ENCODE measurements at regions not wholly inside any gene's neighbourhood (a gene's known extent, or its start where the extent isn't known, plus 50 kb on each side); places are given as distances from the start of the nearest gene placed in this dataset.

DNA sequence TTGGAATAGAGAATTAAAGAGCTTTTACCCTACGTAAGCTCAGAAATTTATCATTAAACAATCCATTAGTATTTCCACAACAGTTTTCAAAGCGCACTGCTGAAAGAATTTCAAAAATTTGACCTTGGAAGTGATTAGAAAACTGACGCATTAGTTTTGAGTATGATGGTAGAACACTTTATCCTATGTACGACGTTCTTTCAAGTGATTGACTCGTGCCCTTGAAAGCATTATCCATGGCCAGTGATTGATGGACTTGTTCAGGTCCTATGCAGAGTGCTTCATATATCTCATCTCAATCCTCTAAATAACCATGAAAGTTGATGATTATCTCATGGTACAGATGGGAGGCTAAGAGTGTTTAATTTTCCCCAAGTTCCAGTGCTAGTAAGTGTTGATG, 697.2 kb downstream of the USP25 start:
- intact Hi-C loops (cut with DNase I): no loop called here
- peak in 1 of 5 donors; percentile 7 for DNase-seq
- peak overlapping the region in 2 of 3 donors; percentile 12 to 26 for H3K4me3 ChIP-seq (ENCODE audit: low read length in 3 of 3)

DNA sequence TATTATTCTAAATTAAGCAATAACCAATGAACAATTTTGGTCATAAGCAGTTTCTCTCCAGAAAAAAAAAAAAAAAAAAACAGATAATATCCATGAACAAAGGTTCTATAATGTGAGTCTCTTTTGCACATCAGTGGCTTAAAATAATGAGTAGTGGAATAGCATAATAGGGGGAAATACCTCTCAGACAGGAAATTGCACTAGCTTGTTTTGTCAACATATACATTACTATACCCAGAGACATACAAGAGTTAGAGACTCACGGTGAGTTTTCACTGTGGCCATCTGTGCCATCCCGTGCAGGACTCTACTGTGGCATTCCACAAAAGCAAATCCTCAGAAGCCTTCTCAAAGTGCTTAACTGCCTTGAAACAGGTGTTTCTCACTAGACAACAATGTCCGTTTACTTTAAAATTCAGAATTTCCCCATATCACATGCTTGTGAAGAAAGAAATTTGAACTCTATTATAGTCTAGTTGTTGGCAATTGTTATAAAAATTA, 697.9 kb downstream of the USP25 start:
- Histone ChIP-seq H3K4me3 (ENCODE audit: low read length in 3 of 3) (no peak overlapping the region), H3K9ac (ENCODE audit: low read length in 3 of 3) (no peak overlapping the region), H3K36me3 (ENCODE audit: control insufficient read depth in 2 of 3, insufficient read depth in 3 of 3, low read length in 3 of 3) (no peaks in the 10 kb centered on the region), H3K4me1 (ENCODE audit: control insufficient read depth in 2 of 3, insufficient read depth in 2 of 3, low read depth in 1 of 3, low read length in 3 of 3) (peaks cover 0 to 9% (median 3%) of the 10 kb centered on the region in 3 donors), H3K27ac (ENCODE audit: low read depth in 2 of 2, low read length in 2 of 2) (no peak overlapping the region), H3K27me3 (ENCODE audit: control insufficient read depth, insufficient read depth, low read length) (no peaks in the 10 kb centered on the region), H3K9me3 (ENCODE audit: control insufficient read depth in 2 of 3, insufficient read depth in 1 of 3, low read length in 3 of 3) (no peaks in the 10 kb centered on the region)
- no peak for DNase-seq
- intact Hi-C loops (cut with DNase I): no loop called here
- FAIRE-seq: no peak
- TF ChIP-seq CTCF (IDR thresholded peaks at IDR 0.05; ENCODE audit: borderline replicate concordance, extremely low read depth, insufficient read depth): no peak

More for the DNA sequence above, 697.2 kb downstream of the USP25 start:
- FAIRE-seq: no peak
- H3K9ac ChIP-seq (ENCODE audit: low read length in 3 of 3): no peak overlapping the region
- H3K9me3 ChIP-seq (ENCODE audit: control insufficient read depth in 2 of 3, insufficient read depth in 1 of 3, low read length in 3 of 3): no peaks in the 10 kb centered on the region
- H3K36me3 ChIP-seq (ENCODE audit: control insufficient read depth in 2 of 3, insufficient read depth in 3 of 3, low read length in 3 of 3): no peaks in the 10 kb centered on the region
- TF ChIP-seq CTCF (IDR thresholded peaks at IDR 0.05; ENCODE audit: borderline replicate concordance, extremely low read depth, insufficient read depth): no peak
- H3K4me1 ChIP-seq (ENCODE audit: control insufficient read depth in 2 of 3, insufficient read depth in 2 of 3, low read depth in 1 of 3, low read length in 3 of 3): peaks cover 0 to 9% (median 3%) of the 10 kb centered on the region in 3 donors
- no peak overlapping the region for H3K27ac ChIP-seq (ENCODE audit: low read depth in 2 of 2, low read length in 2 of 2)
- H3K27me3 ChIP-seq (ENCODE audit: control insufficient read depth, insufficient read depth, low read length): no peaks in the 10 kb centered on the region

DNA sequence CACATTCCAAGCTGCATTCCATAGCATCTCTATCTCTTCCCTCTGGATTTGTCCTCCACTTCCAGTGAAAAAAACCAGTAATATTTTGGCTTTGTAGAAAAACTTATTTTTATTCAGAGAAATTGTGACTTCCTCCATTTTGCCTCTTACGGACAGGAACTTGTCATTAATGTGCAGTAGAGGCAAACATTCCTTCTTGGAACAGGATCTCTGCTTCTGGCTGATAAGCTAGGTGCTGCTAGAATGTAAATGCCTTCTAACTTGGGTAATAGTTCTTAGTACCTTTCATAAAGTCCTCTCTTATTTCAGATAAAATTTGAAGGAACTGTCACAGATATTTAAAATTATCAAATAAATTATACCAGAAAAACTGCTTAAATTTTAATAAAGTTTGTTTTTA, 707.8 kb downstream of the USP25 start:
- no peak for DNase-seq
- TF ChIP-seq CTCF (IDR thresholded peaks at IDR 0.05; ENCODE audit: borderline replicate concordance, extremely low read depth, insufficient read depth): no peak
- Histone ChIP-seq H3K27me3 (ENCODE audit: control insufficient read depth, insufficient read depth, low read length) (no peaks in the 10 kb centered on the region), H3K27ac (ENCODE audit: low read depth in 2 of 2, low read length in 2 of 2) (no peak overlapping the region), H3K4me1 (ENCODE audit: control insufficient read depth in 2 of 3, insufficient read depth in 2 of 3, low read depth in 1 of 3, low read length in 3 of 3) (no peaks in the 10 kb centered on the region), H3K9ac (ENCODE audit: low read length in 3 of 3) (no peak overlapping the region), H3K36me3 (ENCODE audit: control insufficient read depth in 2 of 3, insufficient read depth in 3 of 3, low read length in 3 of 3) (no peaks in the 10 kb centered on the region), H3K9me3 (ENCODE audit: control insufficient read depth in 2 of 3, insufficient read depth in 1 of 3, low read length in 3 of 3) (no peaks in the 10 kb centered on the region), H3K4me3 (ENCODE audit: low read length in 3 of 3) (no peak overlapping the region)
- intact Hi-C loops (cut with DNase I): no loop called here
- FAIRE-seq: no peak

DNA sequence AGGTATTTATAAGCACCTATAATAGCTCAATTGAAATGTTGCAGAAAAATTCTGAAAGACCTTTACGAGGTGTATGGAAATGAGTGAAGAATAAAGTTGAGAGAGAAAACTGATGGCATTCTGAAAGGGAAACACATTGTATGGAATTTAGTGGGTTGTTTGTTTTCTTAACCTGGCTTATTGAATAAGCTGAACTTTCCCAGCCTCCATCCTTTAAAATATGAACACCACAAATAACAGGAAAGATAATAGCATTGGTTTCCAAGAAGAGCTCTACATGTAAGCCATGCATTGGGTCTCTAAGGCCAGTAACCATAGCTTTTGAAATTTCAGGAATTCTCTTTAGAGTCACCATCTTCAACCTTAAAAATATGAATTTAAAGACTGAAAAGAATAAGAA, 709.0 kb downstream of the USP25 start:
- Histone ChIP-seq H3K27me3 (ENCODE audit: control insufficient read depth, insufficient read depth, low read length) (no peaks in the 10 kb centered on the region), H3K4me3 (ENCODE audit: low read length in 3 of 3) (no peak overlapping the region), H3K36me3 (ENCODE audit: control insufficient read depth in 2 of 3, insufficient read depth in 3 of 3, low read length in 3 of 3) (no peaks in the 10 kb centered on the region), H3K9ac (ENCODE audit: low read length in 3 of 3) (no peak overlapping the region), H3K4me1 (ENCODE audit: control insufficient read depth in 2 of 3, insufficient read depth in 2 of 3, low read depth in 1 of 3, low read length in 3 of 3) (no peaks in the 10 kb centered on the region), H3K27ac (ENCODE audit: low read depth in 2 of 2, low read length in 2 of 2) (no peak overlapping the region), H3K9me3 (ENCODE audit: control insufficient read depth in 2 of 3, insufficient read depth in 1 of 3, low read length in 3 of 3) (no peaks in the 10 kb centered on the region)
- DNase-seq (no peak), FAIRE-seq (no peak)
- no peak for TF ChIP-seq CTCF (IDR thresholded peaks at IDR 0.05; ENCODE audit: borderline replicate concordance, extremely low read depth, insufficient read depth)
- intact Hi-C loops (cut with DNase I): no loop called here
